Effector memory CD4-positive, alpha-beta T cell (primary cell): ENCODE measurements at regions not wholly inside any gene's neighbourhood (a gene's known extent, or its start where the extent isn't known, plus 50 kb on each side); places are given as distances from the start of the nearest gene placed in this dataset.
A peak's percentile ranks its signal among the peaks of the same experiment; 100 is the strongest.

Experiments used
- DNase-seq, 3 donors: peaks; one replicate each; pipeline ENCODE4 v3.0.0-alpha.2; 2020
- H3K27ac ChIP-seq: 2 replicates; pipeline ENCODE4 v1.7.0; 2013; ENCODE audit warnings: mild to moderate bottlenecking, low read length, moderate library complexity; ENCODE audit not compliant: insufficient read depth, poor library complexity, severe bottlenecking
- H3K27me3 ChIP-seq: replicated peaks from 2 replicates; pipeline ENCODE4 v1.7.0; 2013; ENCODE audit warnings: mild to moderate bottlenecking, low read length; ENCODE audit not compliant: insufficient read depth, control insufficient read depth, poor library complexity, severe bottlenecking
- H3K36me3 ChIP-seq: 2 replicates; pipeline ENCODE4 v1.7.0; 2013; ENCODE audit warnings: mild to moderate bottlenecking, low read length, moderate library complexity; ENCODE audit not compliant: control insufficient read depth, insufficient read depth
- H3K4me1 ChIP-seq: 2 replicates; pipeline ENCODE4 v1.7.0; 2013; ENCODE audit warnings: low read length, mild to moderate bottlenecking; ENCODE audit not compliant: control insufficient read depth, insufficient read depth, poor library complexity, severe bottlenecking
- H3K4me3 ChIP-seq: 2 replicates; pipeline ENCODE4 v1.7.0; 2013; ENCODE audit warnings: low read length, low read depth, mild to moderate bottlenecking; ENCODE audit not compliant: insufficient read depth, poor library complexity, severe bottlenecking
- H3K9me3 ChIP-seq: 2 replicates; pipeline ENCODE4 v1.7.0; 2013; ENCODE audit warnings: mild to moderate bottlenecking, low read length, moderate library complexity; ENCODE audit not compliant: control insufficient read depth

DNA sequence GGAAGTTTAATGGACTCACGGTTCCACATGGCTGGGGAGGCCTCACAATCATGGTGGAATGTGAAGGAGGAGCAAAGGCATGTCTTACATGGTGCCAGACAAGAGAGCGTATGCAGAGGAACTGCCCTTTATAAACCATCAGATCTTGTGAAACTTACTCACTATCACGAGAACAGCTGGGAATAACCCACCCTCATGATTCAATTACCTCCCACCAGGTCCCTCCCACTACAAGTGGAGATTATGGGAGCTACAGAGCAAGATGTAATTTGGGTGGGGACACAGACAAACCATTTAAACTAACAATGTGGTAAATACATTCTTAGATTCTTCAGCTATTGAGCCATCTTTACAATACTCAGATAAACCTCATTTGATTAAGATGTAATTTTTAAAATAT lies 176.1 kb downstream of the SH3BP4 start:
- DNase-seq = no peak
- Histone ChIP-seq H3K27ac (no peak overlapping the region), H3K4me1 (no peaks in the 10 kb centered on the region), H3K4me3 (no peak overlapping the region), H3K9me3 (no peaks in the 10 kb centered on the region), H3K36me3 (no peaks in the 10 kb centered on the region), H3K27me3 (no peaks in the 10 kb centered on the region)

DNA sequence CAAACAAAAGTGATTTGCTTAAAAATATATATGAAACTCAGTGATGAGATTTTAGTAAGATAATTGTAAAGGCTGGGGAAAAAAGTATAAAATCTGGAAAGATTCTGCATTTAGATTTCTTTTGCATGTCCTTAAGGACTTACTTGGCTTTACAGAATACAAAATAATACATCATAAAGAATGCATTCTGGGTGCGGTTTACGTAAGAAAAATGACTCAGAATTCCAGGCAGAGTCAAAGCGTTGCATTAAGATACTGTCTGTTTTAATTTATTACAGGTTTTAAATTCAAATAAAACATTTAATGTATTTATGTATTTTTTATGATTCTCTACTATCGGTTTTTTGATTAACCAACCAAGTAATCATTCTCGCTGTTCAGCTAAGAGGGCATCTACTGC lies 178.0 kb downstream of the SH3BP4 start:
- H3K9me3 ChIP-seq = no peaks in the 10 kb centered on the region
- no peaks in the 10 kb centered on the region for H3K36me3 ChIP-seq
- no peaks in the 10 kb centered on the region for H3K4me1 ChIP-seq
- no peak overlapping the region for H3K4me3 ChIP-seq
- H3K27ac ChIP-seq = no peak overlapping the region
- no peak for DNase-seq
- H3K27me3 ChIP-seq = no peaks in the 10 kb centered on the region

DNA sequence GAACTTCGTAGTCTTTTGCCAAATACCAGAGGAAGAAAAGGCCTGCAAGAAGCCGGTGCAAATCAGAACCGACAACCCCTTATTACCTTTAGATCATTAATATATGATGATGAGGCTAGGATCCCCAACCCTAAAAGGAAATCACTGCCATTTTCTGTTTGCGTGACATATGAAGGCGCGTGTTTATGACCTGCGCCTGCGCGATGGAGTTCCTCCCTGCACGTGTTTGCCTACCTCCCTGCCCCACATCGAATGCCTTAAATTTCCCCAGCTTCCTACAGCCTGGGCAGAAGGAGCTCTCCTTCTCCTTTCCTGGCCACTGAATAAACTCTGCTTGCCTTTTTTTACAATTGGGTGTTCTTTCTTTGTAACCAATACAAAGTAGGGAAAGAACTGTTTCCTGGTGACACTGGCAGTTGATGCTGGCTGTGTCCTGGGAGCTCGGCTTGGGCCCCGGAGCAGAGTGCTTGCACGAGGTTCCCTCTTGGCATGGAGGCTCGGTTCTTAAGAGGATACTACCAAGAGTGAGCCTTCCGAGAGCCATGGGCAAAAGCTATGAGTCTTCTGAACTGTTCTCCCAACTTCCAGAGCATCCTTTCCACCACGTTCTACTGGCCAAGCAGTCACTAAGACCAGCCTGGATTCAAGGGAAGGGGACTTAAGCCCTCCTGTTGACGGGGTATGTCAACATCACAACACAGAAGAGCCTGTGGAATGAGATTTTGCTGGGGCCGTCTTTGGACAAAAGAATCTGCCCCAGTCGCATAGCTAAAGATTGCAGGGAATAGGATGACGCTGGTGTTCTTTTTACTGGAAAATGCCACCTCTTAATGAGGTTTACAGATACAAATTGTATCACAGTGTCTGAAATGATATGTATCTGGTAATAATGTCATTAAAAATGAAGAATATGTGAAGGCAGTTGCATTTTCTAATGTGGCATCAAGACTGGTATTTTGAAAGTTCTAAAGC lies 179.8 kb downstream of the SH3BP4 start:
- Histone ChIP-seq H3K4me3 (no peak overlapping the region), H3K4me1 (no peaks in the 10 kb centered on the region), H3K36me3 (no peaks in the 10 kb centered on the region), H3K27ac (no peak overlapping the region), H3K9me3 (no peaks in the 10 kb centered on the region), H3K27me3 (no peaks in the 10 kb centered on the region)
- DNase-seq = no peak

DNA sequence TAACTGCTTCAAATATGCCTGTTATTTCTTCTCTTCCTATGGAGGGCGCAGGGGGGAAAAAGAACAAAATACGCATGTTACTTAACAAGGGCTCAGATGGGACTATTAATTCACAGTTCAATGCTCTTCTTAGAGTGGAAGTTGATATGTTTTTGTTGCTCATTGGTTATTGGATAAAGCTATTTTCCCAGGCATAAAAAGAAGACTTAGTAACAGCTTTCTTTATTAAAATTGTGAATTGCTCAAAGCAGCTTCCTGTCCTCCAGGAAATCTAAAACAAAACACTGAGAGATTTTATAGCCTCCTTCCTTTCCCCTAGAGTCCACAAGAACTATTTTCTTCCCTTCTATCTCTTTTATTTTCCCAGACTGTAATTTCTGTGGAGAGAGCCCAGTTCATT lies 180.8 kb downstream of the SH3BP4 start:
- no peaks in the 10 kb centered on the region for H3K9me3 ChIP-seq
- H3K27me3 ChIP-seq = no peaks in the 10 kb centered on the region
- H3K36me3 ChIP-seq = no peaks in the 10 kb centered on the region
- H3K4me1 ChIP-seq = no peaks in the 10 kb centered on the region
- no peak overlapping the region for H3K27ac ChIP-seq
- H3K4me3 ChIP-seq = no peak overlapping the region
- no peak for DNase-seq

DNA sequence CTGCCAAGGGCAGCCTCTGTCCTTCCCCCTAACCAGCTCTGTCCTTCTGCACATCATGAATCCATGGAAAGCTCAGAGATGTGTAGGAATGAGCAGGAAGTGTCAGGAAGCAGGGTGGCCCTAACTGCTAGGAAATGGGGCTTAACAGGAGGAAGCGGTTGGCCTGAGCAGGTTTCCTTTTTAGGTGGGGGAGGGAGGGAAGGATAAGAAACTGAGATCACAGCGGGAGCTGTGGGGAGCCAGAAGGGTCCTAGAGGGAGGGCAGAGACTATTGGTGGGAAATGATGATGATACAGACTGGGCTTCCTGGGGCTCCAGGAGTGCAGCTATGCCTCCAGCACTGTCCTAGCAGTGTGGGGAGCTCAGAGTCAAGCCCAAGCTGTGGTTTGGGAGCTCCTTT lies 182.0 kb downstream of the SH3BP4 start:
- H3K36me3 ChIP-seq = no peaks in the 10 kb centered on the region
- H3K27me3 ChIP-seq = no peaks in the 10 kb centered on the region
- no peaks in the 10 kb centered on the region for H3K9me3 ChIP-seq
- no peak for DNase-seq
- H3K27ac ChIP-seq = no peak overlapping the region
- H3K4me3 ChIP-seq = no peak overlapping the region
- H3K4me1 ChIP-seq = no peaks in the 10 kb centered on the region

DNA sequence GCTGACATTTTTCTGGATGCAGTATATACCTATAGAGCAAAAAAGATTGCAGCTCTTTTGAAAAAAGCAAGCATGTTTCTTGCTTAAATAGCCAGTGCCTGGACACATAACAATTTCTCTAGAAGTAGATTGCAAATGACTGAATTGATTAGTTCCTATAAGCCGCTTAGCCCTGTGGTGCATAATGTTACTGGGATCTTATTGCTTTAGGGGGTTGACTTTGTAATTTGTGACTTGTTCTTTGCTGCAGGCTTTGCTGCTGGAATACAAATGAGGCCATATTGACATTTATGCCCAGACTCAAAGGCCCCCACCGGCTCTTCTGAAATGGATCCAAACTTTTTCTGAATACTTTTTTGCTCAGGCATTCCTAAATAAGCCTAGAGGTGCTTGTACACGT lies 182.6 kb downstream of the SH3BP4 start:
- H3K9me3 ChIP-seq = no peaks in the 10 kb centered on the region
- no peak overlapping the region for H3K4me3 ChIP-seq
- no peak for DNase-seq
- H3K36me3 ChIP-seq = no peaks in the 10 kb centered on the region
- H3K27me3 ChIP-seq = no peaks in the 10 kb centered on the region
- no peaks in the 10 kb centered on the region for H3K4me1 ChIP-seq
- H3K27ac ChIP-seq = no peak overlapping the region

DNA sequence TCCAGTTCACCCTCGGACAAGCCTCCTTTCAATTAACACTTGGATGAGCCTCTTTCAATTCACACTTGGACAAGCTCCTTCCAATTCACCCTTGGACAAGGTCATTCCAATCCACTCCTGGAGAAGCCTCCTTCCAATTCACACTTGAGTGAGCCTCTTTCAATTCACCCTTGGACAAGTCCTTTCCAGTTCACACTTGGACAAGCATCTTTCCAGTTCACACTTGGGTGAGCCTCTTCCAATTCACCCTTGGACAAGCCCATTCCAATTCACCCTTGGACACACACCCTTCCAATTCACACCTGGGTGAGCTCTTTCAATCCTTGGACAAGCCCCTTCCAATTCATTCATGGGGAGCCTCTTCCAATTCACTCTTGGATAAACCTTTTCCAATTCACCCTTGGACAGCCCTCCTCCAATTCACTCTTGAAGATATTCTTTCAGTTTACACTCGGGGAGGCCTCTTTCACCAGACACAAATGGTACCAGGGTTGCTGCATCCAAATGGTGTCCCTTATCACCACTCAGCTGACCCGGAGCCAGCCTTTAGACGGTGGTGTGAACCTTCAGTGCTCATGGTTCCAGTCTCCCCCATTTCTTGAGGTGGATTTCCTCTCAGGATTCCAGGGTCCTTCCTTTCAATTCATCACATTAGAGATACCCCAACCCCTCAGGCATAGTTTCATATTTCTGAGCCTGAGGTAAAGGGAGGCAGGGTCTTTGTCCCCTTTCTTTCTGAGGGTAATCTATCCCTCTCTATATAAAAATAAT lies 183.6 kb downstream of the SH3BP4 start:
- no peaks in the 10 kb centered on the region for H3K36me3 ChIP-seq
- no peak overlapping the region for H3K27ac ChIP-seq
- H3K9me3 ChIP-seq = no peaks in the 10 kb centered on the region
- no peak overlapping the region for H3K4me3 ChIP-seq
- no peaks in the 10 kb centered on the region for H3K4me1 ChIP-seq
- no peaks in the 10 kb centered on the region for H3K27me3 ChIP-seq
- no peak for DNase-seq

DNA sequence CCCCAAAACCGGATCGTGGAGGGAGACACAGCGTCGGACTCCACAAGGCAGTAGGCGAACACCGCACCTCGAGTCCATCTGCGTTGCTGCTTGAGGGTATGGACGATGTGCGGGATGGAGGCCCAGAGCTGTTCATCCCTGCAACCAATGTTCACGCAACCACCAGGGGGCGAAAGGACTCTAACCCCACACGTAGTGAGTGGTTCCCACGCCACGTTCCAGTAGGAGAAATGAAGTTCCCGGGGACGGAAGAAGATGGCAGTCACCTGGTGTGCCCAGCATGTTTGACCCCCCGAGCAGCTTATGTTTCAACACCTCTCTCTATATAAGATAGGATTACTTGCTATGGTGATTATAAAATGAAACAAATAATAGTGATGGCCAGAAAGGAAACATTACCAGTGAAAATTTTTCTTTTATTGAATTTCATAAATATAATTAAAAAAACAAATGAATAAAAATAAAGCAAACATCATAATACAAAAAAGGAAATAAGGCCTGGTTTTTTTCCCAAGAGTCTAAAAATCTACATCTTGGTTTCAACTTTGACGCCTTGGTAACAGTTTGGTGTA lies 184.3 kb downstream of the SH3BP4 start:
- DNase-seq = peak in 1 of 3 donors; percentile 27
- no peaks in the 10 kb centered on the region for H3K9me3 ChIP-seq

DNA sequence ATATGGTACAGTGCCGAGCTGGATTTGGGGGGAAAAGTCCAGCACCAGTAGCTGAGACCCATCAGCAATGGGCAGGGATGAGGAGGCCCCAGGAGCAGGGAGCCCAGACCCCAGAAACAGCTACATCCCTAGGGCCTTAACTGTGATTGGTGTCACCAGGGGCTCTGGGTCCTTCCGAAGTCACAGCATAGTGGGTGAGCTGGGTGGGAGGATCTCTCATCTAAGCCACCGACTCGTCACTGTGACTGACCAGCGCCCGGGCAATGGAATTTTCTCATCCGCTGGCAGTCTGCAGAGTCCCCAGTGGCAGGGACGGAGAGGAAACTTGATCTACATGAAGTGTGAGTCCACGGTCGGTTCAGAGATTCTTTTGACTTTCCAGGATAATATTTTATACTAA lies 186.5 kb downstream of the SH3BP4 start:
- no peak overlapping the region for H3K4me3 ChIP-seq
- no peak for DNase-seq
- no peaks in the 10 kb centered on the region for H3K4me1 ChIP-seq
- H3K27me3 ChIP-seq = no peaks in the 10 kb centered on the region
- no peak overlapping the region for H3K27ac ChIP-seq
- H3K9me3 ChIP-seq = no peaks in the 10 kb centered on the region
- H3K36me3 ChIP-seq = no peaks in the 10 kb centered on the region

More for the DNA sequence above, 184.3 kb downstream of the SH3BP4 start:
- Histone ChIP-seq H3K27ac (no peak overlapping the region), H3K27me3 (no peaks in the 10 kb centered on the region), H3K4me3 (no peak overlapping the region), H3K36me3 (no peaks in the 10 kb centered on the region), H3K4me1 (no peaks in the 10 kb centered on the region)
